ENCODE measurements at regions not wholly inside any gene's neighbourhood (a gene's known extent, or its start where the extent isn't known, plus 50 kb on each side); places are given as distances from the start of the nearest gene placed in this dataset.
A peak's percentile ranks its signal among the peaks of the same experiment; 100 is the strongest.
"Not testable (repeated sequence)": the region's sequence is repeated elsewhere in the genome, so short reads cannot be mapped to it uniquely, and the experiment has no call there.

DNA sequence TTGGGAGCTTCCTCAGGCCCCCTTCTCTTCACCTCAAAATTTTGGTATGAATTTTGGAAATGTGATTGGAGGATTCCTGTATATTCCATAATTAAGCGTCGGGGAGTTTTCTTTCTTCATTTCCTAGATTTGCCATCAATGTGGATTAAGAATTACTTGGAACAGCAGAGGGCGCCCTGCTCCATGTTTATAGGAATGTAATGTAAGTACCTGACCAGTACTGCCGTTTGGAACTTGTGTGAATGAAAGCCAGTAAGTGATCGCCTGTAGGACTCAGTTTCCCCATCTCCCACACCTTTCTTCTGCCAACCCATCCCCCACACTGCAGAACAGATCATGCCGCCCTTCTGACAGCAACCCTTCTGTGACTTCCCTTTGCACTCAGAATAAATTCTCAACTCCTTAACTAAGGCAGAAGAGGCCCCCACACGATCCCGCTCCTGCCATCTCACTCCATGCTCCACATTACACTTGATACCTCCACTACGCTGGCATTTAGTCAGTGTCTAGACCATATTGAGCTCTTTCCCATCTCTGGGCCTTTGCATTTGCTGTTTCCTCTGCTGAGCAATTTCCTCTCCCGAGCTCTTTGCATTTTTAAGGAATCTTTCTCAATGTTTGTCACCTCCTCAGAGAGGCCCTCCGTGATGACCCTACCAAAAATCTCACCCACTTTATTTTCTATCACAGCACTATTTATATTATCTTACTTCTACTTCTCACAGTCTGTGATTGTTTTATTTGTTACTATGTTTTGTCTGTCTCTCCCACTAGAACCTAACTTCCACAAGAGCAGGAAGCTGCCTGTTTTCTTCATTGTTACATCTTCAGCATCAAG, 79.5 kb upstream of the HTR4 start:
- DNase-seq, result peak; percentile 89
- no peaks in the 10 kb centered on the region for H3K9me3 Mint-ChIP-seq
- peaks cover 27% of the 10 kb centered on the region for H3K27me3 Mint-ChIP-seq
- H3K4me3 Mint-ChIP-seq, result no peak overlapping the region
- peak overlapping the region; percentile 14 for H3K27ac Mint-ChIP-seq
- intact Hi-C loops (cut with micrococcal nuclease), result loop anchor here (1.0 to 5.0 kb wide), 6 partner anchors 223 to 782 kb away; no protein-coding TSS in a partner anchor
- H3K36me3 Mint-ChIP-seq (ENCODE audit: low read depth), result no peaks in the 10 kb centered on the region
- peaks cover 7% of the 10 kb centered on the region for H3K4me1 Mint-ChIP-seq

DNA sequence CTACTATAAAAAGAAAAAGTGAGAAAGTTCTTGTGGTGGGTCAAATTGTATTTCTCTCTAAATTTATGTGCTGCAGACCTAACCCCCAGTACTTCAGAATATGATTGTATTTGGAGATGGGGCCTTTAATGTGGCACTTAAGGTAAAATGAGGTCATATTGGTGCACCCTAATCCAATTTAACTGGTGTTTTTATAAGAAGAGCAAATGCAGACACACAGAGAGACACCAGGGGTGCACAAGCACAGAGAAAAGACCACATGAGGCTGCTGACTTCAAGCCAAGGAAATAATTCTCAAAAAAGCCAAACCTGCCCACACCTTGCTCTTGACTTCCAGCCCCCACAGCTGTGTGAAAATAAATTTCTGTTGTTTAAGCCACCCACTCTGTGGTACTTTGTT, 80.2 kb upstream of the HTR4 start:
- H3K4me3 Mint-ChIP-seq, result no peak overlapping the region
- DNase-seq, result no peak
- H3K4me1 Mint-ChIP-seq, result peaks cover 7% of the 10 kb centered on the region
- H3K9me3 Mint-ChIP-seq, result no peaks in the 10 kb centered on the region
- no peak overlapping the region for H3K27ac Mint-ChIP-seq
- intact Hi-C loops (cut with micrococcal nuclease), result loop anchor here (5.0 kb wide), 1 partner anchor 782 kb away; no protein-coding TSS in a partner anchor
- H3K27me3 Mint-ChIP-seq, result peaks cover 26% of the 10 kb centered on the region
- H3K36me3 Mint-ChIP-seq (ENCODE audit: low read depth), result no peaks in the 10 kb centered on the region

DNA sequence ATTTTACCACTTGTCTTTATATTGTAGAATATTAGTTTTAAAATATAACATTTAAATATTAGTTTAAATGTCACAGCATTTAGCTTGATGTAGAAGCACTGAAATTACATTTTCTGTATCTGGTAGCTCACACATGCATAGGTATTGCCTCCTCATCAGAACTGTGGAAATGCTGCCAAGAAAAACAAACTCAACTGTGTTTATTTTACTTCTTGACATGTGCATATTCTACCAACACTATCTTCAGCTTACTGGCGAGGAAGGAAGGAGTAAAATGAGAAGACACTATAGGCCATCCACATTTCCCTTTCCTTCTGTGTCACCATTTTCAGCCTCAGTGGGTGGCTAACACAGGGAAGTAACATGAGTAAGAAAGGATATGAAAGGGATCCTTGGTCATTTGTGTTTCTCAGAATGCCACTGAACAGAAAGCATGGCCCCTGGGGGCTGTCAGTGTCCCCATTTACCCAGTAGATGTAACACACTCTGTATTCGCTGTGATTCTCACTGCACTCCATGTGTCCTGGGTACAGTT, 81.0 kb upstream of the HTR4 start:
- Mint-ChIP-seq H3K27ac (no peak overlapping the region), H3K27me3 (peaks cover 23% of the 10 kb centered on the region), H3K4me1 (peaks cover 7% of the 10 kb centered on the region), H3K36me3 (ENCODE audit: low read depth) (no peaks in the 10 kb centered on the region), H3K9me3 (no peaks in the 10 kb centered on the region), H3K4me3 (no peak overlapping the region)
- DNase-seq, result no peak
- intact Hi-C loops (cut with micrococcal nuclease), result no loop called here

DNA sequence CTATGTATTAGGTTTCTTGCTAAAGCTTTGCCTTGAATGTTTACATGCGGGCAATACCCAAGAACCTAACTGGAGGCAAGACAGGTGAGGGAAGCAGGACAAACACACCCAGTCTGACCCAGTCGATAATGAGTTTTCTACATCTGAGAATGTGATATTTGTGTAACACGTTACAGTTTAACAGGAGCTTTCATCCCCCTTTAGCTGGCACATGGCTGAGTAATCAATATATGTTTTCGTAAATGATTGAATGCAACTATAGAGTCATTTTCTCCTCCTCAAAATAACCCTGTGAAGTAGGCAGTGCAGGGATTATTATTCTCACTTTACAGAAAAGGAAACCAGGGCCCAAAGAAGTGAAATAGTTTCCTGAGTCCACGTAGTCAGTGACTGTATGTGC, 84.7 kb upstream of the HTR4 start:
- Mint-ChIP-seq H3K9me3 (no peaks in the 10 kb centered on the region), H3K36me3 (ENCODE audit: low read depth) (no peaks in the 10 kb centered on the region), H3K27ac (no peak overlapping the region), H3K4me1 (no peaks in the 10 kb centered on the region), H3K27me3 (peaks cover 21% of the 10 kb centered on the region), H3K4me3 (no peak overlapping the region)
- intact Hi-C loops (cut with micrococcal nuclease), result no loop called here
- no peak for DNase-seq

DNA sequence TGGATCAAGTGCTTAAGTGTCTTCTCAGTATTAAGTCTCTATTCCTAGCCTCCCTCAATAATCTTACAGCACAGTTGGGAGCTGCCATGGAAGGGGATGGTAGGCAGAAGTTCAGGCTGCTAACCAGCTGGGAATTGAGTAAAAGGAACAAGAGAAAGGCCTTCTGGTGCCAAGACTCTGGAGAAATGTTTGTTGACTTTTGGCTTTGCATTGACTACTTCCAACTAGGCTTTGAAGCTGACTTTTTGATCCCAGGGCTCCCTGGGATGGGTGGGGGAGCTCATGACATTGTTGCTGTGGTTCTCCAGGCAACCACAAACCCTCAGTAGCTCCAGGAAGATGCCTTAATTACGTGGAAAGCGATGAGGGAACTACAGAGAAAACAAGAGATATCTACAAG, 85.2 kb upstream of the HTR4 start:
- Mint-ChIP-seq H3K36me3 (ENCODE audit: low read depth) (no peaks in the 10 kb centered on the region), H3K4me1 (no peaks in the 10 kb centered on the region), H3K4me3 (no peak overlapping the region), H3K27me3 (peaks cover 24% of the 10 kb centered on the region), H3K27ac (no peak overlapping the region), H3K9me3 (no peaks in the 10 kb centered on the region)
- intact Hi-C loops (cut with micrococcal nuclease), result no loop called here
- DNase-seq, result no peak

DNA sequence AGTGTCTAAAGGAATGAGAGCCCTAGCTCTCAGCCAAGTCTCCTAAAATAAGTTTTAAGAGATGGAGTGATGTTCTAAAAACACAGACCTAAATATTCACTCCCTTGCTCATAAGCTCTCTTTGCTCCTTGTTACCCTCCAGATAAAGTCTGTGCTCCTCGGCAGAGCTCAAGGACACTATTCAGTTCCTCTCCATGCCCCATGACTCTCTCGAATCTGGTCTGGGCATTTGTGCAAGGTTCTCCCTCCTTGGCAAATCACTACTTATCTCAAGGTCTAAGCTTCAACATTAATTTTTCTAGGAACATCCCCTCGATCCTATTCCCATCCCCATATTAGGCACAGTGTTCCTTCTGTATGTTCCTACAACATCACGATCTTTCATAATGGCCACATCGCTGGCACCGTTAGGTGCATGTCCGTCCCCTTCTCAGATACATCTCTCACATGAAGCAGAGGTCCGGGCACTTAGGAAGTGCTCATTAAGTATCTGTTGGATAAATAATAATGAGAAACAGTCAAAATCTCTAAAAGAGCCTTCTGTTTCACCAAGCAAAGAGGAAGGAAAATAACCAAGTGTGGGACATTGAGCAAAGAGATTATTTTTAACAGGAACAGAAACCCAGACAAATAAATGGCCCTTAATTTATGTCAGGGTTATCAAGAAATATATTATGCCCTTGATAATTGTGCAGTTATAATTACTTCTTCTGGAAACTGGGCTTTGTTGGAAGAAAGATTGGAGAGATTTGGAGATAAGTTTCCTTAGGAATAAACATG, 85.9 kb upstream of the HTR4 start:
- no peak for DNase-seq
- peaks cover 26% of the 10 kb centered on the region for H3K27me3 Mint-ChIP-seq
- H3K4me3 Mint-ChIP-seq, result no peak overlapping the region
- no peaks in the 10 kb centered on the region for H3K9me3 Mint-ChIP-seq
- H3K36me3 Mint-ChIP-seq (ENCODE audit: low read depth), result no peaks in the 10 kb centered on the region
- intact Hi-C loops (cut with micrococcal nuclease), result loop anchor here (10.0 kb wide), 1 partner anchor 85 kb away; the partner anchor contains the start of gene ADRB2
- no peak overlapping the region for H3K27ac Mint-ChIP-seq
- no peaks in the 10 kb centered on the region for H3K4me1 Mint-ChIP-seq

DNA sequence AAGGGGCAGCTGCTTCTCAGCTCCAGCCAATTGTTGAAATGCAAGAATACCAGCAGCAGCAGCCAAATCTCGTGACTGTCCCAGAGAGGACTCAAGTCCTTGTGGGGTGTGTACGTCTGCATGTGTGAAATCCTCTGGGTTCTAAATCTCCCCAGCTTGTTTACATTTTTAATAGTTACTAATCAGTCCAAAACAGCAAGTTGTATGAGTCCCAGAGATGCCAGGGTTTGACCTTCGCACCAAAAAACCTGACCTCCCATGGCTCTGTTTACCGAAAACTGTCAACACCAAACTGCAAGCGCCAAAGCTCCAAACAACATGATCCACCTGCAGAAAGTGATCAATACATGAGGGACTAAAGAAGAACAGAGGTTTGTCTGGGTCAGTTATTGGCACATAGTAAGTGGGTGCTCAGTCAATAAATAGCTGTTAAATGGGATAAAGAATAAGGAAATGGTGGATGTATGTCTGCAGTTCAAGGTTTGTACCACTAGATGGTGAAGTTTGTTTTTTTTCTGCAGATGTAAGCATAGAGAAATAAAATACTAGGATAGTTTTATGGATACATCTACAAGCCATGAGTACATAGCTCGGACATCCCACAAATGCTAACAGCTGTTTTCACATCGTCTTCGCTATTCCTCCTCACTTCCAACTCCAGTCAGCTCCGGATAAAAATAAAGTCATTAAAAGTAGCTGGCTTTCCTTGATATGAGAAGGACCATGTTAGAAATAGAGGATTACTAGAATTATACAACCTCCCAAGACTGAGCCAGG, 85.3 kb upstream of the ADRB2 start:
- Mint-ChIP-seq H3K36me3 (ENCODE audit: low read depth) (no peaks in the 10 kb centered on the region), H3K27ac (no peak overlapping the region), H3K4me1 (no peaks in the 10 kb centered on the region), H3K27me3 (peaks cover 25% of the 10 kb centered on the region), H3K9me3 (no peaks in the 10 kb centered on the region), H3K4me3 (no peak overlapping the region)
- intact Hi-C loops (cut with micrococcal nuclease), result loop anchor here (1.0 to 10.0 kb wide), 2 partner anchors 84 to 216 kb away; partner anchors contain the start of gene ADRB2
- DNase-seq, result peak; percentile 61

DNA sequence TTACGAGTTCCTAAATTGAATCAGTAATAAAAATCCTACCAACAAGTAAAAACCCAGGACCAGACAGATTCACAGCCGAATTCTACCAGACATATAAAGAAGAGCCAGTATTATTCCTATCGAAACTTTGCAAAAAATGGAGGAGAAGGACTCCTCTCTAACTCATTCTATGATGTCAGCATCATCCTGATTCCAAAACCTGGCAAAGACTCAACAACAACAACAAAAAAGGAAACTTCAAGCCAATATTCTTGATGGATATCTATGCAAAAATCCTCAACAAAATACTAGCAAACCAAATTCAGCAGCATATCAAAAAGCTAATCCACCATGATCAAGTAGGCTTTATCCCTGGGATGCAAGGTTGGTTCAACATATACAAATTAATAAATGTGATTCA, 84.6 kb upstream of the ADRB2 start:
- H3K27ac Mint-ChIP-seq; H3K4me3 Mint-ChIP-seq; H3K9me3 Mint-ChIP-seq; H3K4me1 Mint-ChIP-seq; DNase-seq; H3K36me3 Mint-ChIP-seq (ENCODE audit: low read depth): not testable (repeated sequence)
- intact Hi-C loops (cut with micrococcal nuclease), result loop anchor here (1.0 to 10.0 kb wide), 2 partner anchors 83 to 216 kb away; partner anchors contain the start of gene ADRB2
- H3K27me3 Mint-ChIP-seq, result peaks cover 27% of the 10 kb centered on the region

DNA sequence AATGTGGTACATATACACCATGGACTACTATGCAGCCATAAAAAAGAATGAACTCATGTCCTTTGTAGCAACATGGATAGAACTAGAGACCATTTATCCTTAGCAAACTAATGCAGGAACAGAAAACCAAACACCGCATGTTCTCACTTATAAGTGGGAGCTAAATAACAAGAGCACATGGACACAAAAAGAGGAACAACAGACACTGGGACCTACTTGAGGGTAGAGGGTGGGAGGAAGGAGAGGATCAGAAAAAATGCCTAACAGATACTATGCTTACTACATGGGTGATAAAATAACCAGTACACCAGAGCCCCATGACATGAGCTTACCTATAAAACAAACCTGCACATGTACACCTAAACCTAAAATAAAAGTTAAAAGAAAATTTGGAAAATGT, 82.0 kb upstream of the ADRB2 start:
- intact Hi-C loops (cut with micrococcal nuclease), result loop anchor here (10.0 kb wide), 1 partner anchor 80 kb away; the partner anchor contains the start of gene ADRB2
- not testable (repeated sequence) for H3K4me1 Mint-ChIP-seq; H3K4me3 Mint-ChIP-seq; DNase-seq; H3K36me3 Mint-ChIP-seq (ENCODE audit: low read depth); H3K27ac Mint-ChIP-seq; H3K9me3 Mint-ChIP-seq
- peaks cover 25% of the 10 kb centered on the region for H3K27me3 Mint-ChIP-seq

DNA sequence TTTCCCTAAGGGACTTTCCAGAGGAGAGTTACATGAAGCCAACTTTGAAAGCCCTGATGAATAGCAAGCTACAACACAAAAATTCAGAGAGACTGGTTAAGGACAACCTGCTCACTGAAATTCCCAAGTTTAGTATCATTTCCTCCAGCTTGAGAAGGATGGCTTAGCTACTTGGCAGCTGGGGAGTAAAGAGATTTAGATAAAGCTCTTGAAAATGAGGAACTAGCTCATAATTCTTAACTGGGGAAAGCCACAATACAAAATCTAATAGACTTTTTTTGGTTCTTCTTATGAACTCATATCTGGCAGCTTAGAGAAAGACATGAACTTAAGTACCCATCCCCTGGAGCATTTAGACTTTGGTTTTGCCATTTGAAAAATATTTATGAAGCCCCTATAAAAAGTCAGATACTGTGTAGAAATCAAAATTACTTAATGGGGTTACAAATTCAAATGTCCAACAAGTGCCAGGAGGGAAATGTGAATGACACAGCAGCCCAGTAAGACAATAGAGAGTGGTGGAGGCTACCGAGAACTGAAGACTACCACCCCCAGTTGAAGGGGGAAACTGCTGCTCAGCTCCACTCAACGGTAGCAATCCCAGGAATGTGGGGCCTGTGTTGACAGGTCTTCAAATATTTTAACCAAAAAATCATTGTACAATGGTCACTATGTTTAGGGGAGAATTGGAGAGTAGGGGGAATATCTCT, 79.4 kb upstream of the ADRB2 start:
- Mint-ChIP-seq H3K36me3 (ENCODE audit: low read depth) (no peaks in the 10 kb centered on the region), H3K4me1 (no peaks in the 10 kb centered on the region), H3K4me3 (no peak overlapping the region), H3K27me3 (peaks cover 22% of the 10 kb centered on the region), H3K27ac (no peak overlapping the region), H3K9me3 (no peaks in the 10 kb centered on the region)
- DNase-seq, result no peak
- intact Hi-C loops (cut with micrococcal nuclease), result loop anchor here (10.0 kb wide), 1 partner anchor 78 kb away; the partner anchor contains the start of gene ADRB2

DNA sequence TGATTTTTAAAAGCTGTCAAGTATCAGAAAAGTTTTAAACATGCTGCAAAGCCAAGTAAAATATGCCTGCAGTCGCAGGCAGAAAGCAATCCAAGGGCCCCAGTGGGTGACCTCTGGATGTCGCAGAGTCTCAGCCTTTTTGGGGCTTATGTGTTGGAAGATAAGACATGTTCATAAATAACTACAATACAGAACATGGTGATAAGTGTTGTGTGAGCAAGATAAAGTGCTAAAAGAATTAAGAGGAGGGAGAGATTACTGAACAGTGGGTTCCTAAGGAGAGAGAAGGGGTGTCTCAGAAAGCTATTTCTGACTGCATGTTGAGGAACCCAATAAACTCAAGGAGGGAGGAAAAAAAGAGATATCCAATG, 78.9 kb upstream of the ADRB2 start:
- H3K27me3 Mint-ChIP-seq, result peaks cover 22% of the 10 kb centered on the region
- no peak overlapping the region for H3K27ac Mint-ChIP-seq
- H3K9me3 Mint-ChIP-seq, result no peaks in the 10 kb centered on the region
- DNase-seq, result no peak
- H3K36me3 Mint-ChIP-seq (ENCODE audit: low read depth), result no peaks in the 10 kb centered on the region
- no peak overlapping the region for H3K4me3 Mint-ChIP-seq
- intact Hi-C loops (cut with micrococcal nuclease), result loop anchor here (10.0 kb wide), 1 partner anchor 77 kb away; the partner anchor contains the start of gene ADRB2
- no peaks in the 10 kb centered on the region for H3K4me1 Mint-ChIP-seq

DNA sequence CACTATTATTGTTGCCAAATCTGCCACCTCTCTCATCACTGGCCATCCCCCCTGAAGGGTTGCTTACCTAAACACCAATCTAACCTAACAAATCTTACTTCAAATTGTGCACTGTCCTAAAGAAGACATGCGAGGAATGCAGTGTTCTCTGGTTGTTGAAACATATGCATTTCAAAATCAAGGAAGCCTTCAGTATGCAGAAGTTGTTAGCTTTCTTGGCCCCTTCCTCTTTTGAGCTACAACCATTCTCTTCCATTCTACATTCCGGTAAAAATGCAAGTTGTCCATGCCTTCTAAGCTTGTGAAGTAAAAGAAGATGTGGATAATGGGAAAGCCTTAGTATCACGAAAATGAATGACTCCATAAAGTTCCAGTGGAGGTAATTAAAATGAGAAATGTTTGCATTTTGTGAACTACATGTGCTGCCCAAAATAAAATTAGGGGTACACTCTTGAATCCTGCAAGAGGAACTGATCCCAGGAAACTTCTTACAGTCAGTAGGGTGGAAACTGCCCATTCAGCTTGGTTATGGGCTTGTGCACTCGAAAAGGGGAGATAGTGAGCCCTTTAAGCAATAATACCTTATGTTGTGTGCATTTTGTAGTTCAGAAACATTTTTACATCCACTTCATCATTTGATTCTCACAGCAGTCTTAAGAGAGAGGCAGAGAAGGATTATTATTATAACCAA, 77.6 kb upstream of the ADRB2 start:
- Mint-ChIP-seq H3K4me1 (no peaks in the 10 kb centered on the region), H3K9me3 (peaks cover 5% of the 10 kb centered on the region), H3K27ac (no peak overlapping the region), H3K4me3 (no peak overlapping the region), H3K27me3 (peaks cover 25% of the 10 kb centered on the region), H3K36me3 (ENCODE audit: low read depth) (no peaks in the 10 kb centered on the region)
- intact Hi-C loops (cut with micrococcal nuclease), result loop anchor here (10.0 kb wide), 1 partner anchor 76 kb away; the partner anchor contains the start of gene ADRB2
- no peak for DNase-seq

Data from activated CD4-positive, alpha-beta T cell treated with anti-CD3 and anti-CD28 coated beads, Interleukin-2, amount 10 ng/mL, durations not matched to agents 24 days and 14 days (primary cell).